K562 (cell line): ENCODE measurements at regions not wholly inside any gene's neighbourhood (a gene's known extent, or its start where the extent isn't known, plus 50 kb on each side); places are given as distances from the start of the nearest gene placed in this dataset.

Experiments used
- ATAC-seq: fragments of 200-7000 bp; cut with Tn5 transposase; 3 replicates; pipeline ENCODE4 v1.9.1; 2020; ENCODE audit warnings: moderate library complexity
- BruUV-seq: library from RNA; stranded (reverse); fragments of 400-500 nt; replicated peaks from 2 replicates; lab custom pipeline; 2021; lab: Mats Ljungman, UMichigan
- CTCF ChIA-PET: fragments of 300-600 bp; formaldehyde crosslinking; extraction: SDS; loops from one replicate; lab custom pipeline; 2021; ENCODE audit warnings: low intra/inter-chr PET ratio; lab: Yijun Ruan, JAX
- POLR2A ChIA-PET: fragments of 300-600, 350-650 bp; sonication (Branson Sonifier 250); formaldehyde crosslinking; extraction: SDS; loops from one replicate; lab custom pipeline; 2021; ENCODE audit warnings: antibody characterized with exemption, inconsistent platforms; lab: Yijun Ruan, JAX
- DNase-seq, 4 experiments: peaks; one replicate each; pipeline versions ENCODE4 v3.0.0 to v3.0.0-alpha.2; 2011 to 2018; ENCODE audit warnings: low spot score in 3 of 4, mixed read lengths in 3 of 4; ENCODE audit errors: extremely low read depth in 1 of 4
- FAIRE-seq: peaks from 2 replicates; lab custom pipeline; 2011; peaks lifted over from hg19 to GRCh38; lab: Jason Lieb, UNC
- H2AFZ ChIP-seq: 2 replicates; pipeline ENCODE4 v1.6.0; 2011; ENCODE audit warnings: low read depth, low read length, control low read depth, inconsistent platforms
- H3K27ac ChIP-seq: fragments of 200-600 bp; 3 replicates; pipeline ENCODE4 v1.8.0; 2011; ENCODE audit warnings: low read depth, mild to moderate bottlenecking, control low read depth, inconsistent platforms, low read length, moderate library complexity, mixed read lengths; ENCODE audit errors: extremely low read depth
- H3K27me3 ChIP-seq, 2 experiments: fragments of 300-600 bp in 1 of 2; 2 replicates in 1 of 2; 3 replicates in 1 of 2; pipeline versions ENCODE4 v1.6.0 to v1.8.0; 2011; ENCODE audit warnings: inconsistent platforms in 2 of 2, low read length in 2 of 2, mild to moderate bottlenecking in 1 of 2, mixed read lengths in 1 of 2, moderate library complexity in 1 of 2; ENCODE audit not compliant: control insufficient read depth in 2 of 2, insufficient read depth in 2 of 2
- H3K36me3 ChIP-seq: fragments of 300-600 bp; 3 replicates; pipeline ENCODE4 v1.8.0; 2011; ENCODE audit warnings: mild to moderate bottlenecking, low read length, inconsistent platforms; ENCODE audit not compliant: control insufficient read depth, insufficient read depth
- H3K4me1 ChIP-seq, 2 experiments: fragments of 200-600 bp in 1 of 2; replicated peaks in 1 of 2; 2 replicates in 1 of 2; 3 replicates in 1 of 2; pipeline versions ENCODE4 v1.5.1 to v1.8.0; 2011; ENCODE audit warnings: inconsistent platforms in 2 of 2, low read length in 2 of 2, mild to moderate bottlenecking in 1 of 2, mixed read lengths in 1 of 2, moderate library complexity in 1 of 2; ENCODE audit not compliant: control insufficient read depth in 2 of 2, insufficient read depth in 2 of 2
- H3K4me2 ChIP-seq: 2 replicates; pipeline ENCODE4 v1.6.1; 2011; ENCODE audit warnings: low read length, control low read depth, inconsistent platforms, mixed read lengths; ENCODE audit not compliant: insufficient read depth
- H3K4me3 ChIP-seq: fragments of 200-600 bp; sonication (generic), shearing (Covaris generic); 2 replicates; pipeline ENCODE4 v1.5.1; 2016; ENCODE audit warnings: control low read depth, inconsistent platforms
- H3K79me2 ChIP-seq: fragments of 200-600 bp; 3 replicates; pipeline ENCODE4 v1.8.0; 2011; ENCODE audit warnings: low read length, inconsistent platforms; ENCODE audit not compliant: control insufficient read depth, insufficient read depth
- H3K9ac ChIP-seq, 2 experiments: 2 replicates each; pipeline versions ENCODE4 v1.6.0 to v1.6.1; 2011; ENCODE audit warnings: low read depth in 2 of 2, low read length in 2 of 2, control low read depth in 1 of 2, inconsistent platforms in 1 of 2, mild to moderate bottlenecking in 1 of 2, mixed read lengths in 1 of 2; ENCODE audit not compliant: insufficient read depth in 1 of 2
- H3K9me1 ChIP-seq: one replicate; pipeline ENCODE4 v1.6.0; 2011; ENCODE audit warnings: inconsistent platforms, mild to moderate bottlenecking, low read length, moderate library complexity; ENCODE audit not compliant: control insufficient read depth, insufficient read depth
- H3K9me3 ChIP-seq: replicated peaks from 2 replicates; pipeline ENCODE4 v1.5.1; 2011; ENCODE audit warnings: low read depth, low read length, inconsistent platforms; ENCODE audit not compliant: control insufficient read depth, insufficient read depth
- H4K20me1 ChIP-seq: replicated peaks from 2 replicates; pipeline ENCODE4 v1.6.1; 2011; ENCODE audit warnings: low read length, inconsistent platforms, mixed read lengths; ENCODE audit not compliant: control insufficient read depth, insufficient read depth
- ELF2 ChIP-seq: fragments of 250-450 bp; sonication (Bioruptor Pico); IDR thresholded peaks from 2 replicates; pipeline ENCODE4 v1.5.0; 2021; ENCODE audit warnings: mild to moderate bottlenecking
- ELK1 ChIP-seq: sonication (generic); formaldehyde crosslinking; IDR thresholded peaks from 2 replicates; pipeline ENCODE4 v1.8.1; 2022; ENCODE audit warnings: missing genetic modification reagents
- FOXK2 ChIP-seq, 2 experiments: fragments of 450-650 bp; IDR thresholded peaks in 1 of 2; conservative IDR thresholded peaks in 1 of 2; 2 replicates each; pipeline ENCODE4 v1.6.1; 2016; ENCODE audit warnings: low read depth in 2 of 2, mild to moderate bottlenecking in 1 of 2
- MAFK ChIP-seq: IDR thresholded peaks from 2 replicates; pipeline ENCODE4 v1.6.1; 2011; ENCODE audit warnings: low read length, improper control_type of control experiment
- RBM25 ChIP-seq: fragments of 200-400 bp; formaldehyde crosslinking; IDR thresholded peaks from 2 replicates; pipeline ENCODE4 v1.6.1; 2018; ENCODE audit warnings: low read length, low read depth, moderate library complexity; ENCODE audit not compliant: severe bottlenecking
- RBM34 ChIP-seq: fragments of 200-400 bp; formaldehyde crosslinking; IDR thresholded peaks from 2 replicates; pipeline ENCODE4 v1.6.1; 2018; ENCODE audit warnings: low read length, borderline replicate concordance; ENCODE audit not compliant: insufficient read depth
- SAFB2 ChIP-seq: fragments of 200-400 bp; formaldehyde crosslinking; IDR thresholded peaks from 2 replicates; pipeline ENCODE4 v1.6.1; 2018; ENCODE audit warnings: borderline replicate concordance, low read length, low read depth, moderate library complexity; ENCODE audit not compliant: severe bottlenecking
- SRSF9 ChIP-seq: fragments of 200-400 bp; formaldehyde crosslinking; IDR thresholded peaks from 2 replicates; pipeline ENCODE4 v1.6.1; 2017; ENCODE audit warnings: low read depth, low read length, borderline replicate concordance
- TGIF2 ChIP-seq: sonication (generic); formaldehyde crosslinking; IDR thresholded peaks from 2 replicates; pipeline ENCODE4 v1.8.1; 2022; ENCODE audit warnings: mild to moderate bottlenecking, missing genetic modification reagents, moderate library complexity
- ZBTB49 ChIP-seq: sonication (generic); formaldehyde crosslinking; IDR thresholded peaks from 2 replicates; pipeline ENCODE4 v1.8.0; 2022; ENCODE audit warnings: missing genetic modification reagents, mild to moderate bottlenecking, borderline replicate concordance
- ZBTB7A ChIP-seq: IDR thresholded peaks from 2 replicates; pipeline ENCODE4 v1.6.1; 2011; ENCODE audit warnings: low read depth, mild to moderate bottlenecking, low read length, moderate library complexity, borderline replicate concordance; ENCODE audit not compliant: control insufficient read depth
- ZNF766 ChIP-seq: fragments of 200-800 bp; sonication (Bioruptor generic); conservative IDR thresholded peaks from 2 replicates; pipeline ENCODE4 v1.6.1; 2016; ENCODE audit warnings: missing genetic modification characterization, missing compliant biosample characterization
- WGBS: fragments of 100-300 bp; shearing (Covaris generic); methylation state at CpG from one replicate; pipeline ENCODE4 v1.1.6; 2016; ENCODE audit warnings: low coverage, mixed read lengths; ENCODE audit not compliant: insufficient coverage; ENCODE audit errors: missing lambda C conversion rate; 5-methylcytosine and 5-hydroxymethylcytosine counted together
- in situ Hi-C: fragments of 300-500 bp; cut with MboI; formaldehyde crosslinking; loops from 4 replicates; pipeline ENCODE4 v1.15.0; 2018; ENCODE audit warnings: inconsistent platforms, mixed read lengths
- intact Hi-C: fragments of 100-400 bp; cut with micrococcal nuclease; formaldehyde crosslinking; loops from 2 replicates; pipeline ENCODE4 v1.14.2; 2022
- TF ChIP-seq, protein P1 (sequence below): sonication (generic); formaldehyde crosslinking; IDR thresholded peaks from 2 replicates; pipeline ENCODE4 v1.8.1; 2023; ENCODE audit warnings: mild to moderate bottlenecking, missing genetic modification reagents
- TF ChIP-seq, protein P2 (sequence below): fragments of 250-450 bp; sonication (Bioruptor Pico); IDR thresholded peaks from 2 replicates; pipeline ENCODE4 v1.5.1; 2021; ENCODE audit warnings: mild to moderate bottlenecking
- TF ChIP-seq, protein P3 (sequence below), 2 experiments: fragments of 250-450 bp in 1 of 2; fragments of 450-650 bp in 1 of 2; sonication (Bioruptor Pico) in 1 of 2; IDR thresholded peaks; 2 replicates each; pipeline versions ENCODE4 v1.6.1 to v1.8.0; 2016 to 2021; ENCODE audit warnings: mild to moderate bottlenecking in 2 of 2, moderate library complexity in 2 of 2, missing compliant biosample characterization in 1 of 2, missing genetic modification characterization in 1 of 2

DNA sequence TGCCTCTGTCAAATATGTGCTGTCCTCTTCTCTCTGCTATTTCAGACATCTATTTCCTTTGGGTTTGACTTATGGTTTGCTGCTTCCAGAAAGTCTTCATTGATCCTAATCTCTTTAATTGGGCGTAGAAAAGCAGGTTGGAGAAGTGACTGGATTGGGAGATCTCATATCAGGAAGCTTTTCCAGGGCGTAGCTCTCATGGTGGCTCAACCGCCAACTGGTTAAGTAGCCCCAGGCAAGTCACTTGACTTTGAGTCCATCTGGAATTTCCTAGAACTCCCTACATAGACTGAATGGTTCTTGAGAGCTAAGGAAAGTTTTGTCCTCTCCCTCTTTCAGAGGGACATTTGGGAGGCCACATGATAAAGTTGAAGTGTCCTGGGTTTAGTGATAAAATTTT lies 192.3 kb upstream of the GLRA1 start:
- Histone ChIP-seq H3K9me1 (no peaks in the 10 kb centered on the region), H4K20me1 (no peaks in the 10 kb centered on the region), H2AFZ (no peak overlapping the region), H3K4me3 (no peak overlapping the region), H3K79me2 (no peaks in the 10 kb centered on the region), H3K4me2 (no peak overlapping the region), H3K9ac (no peak overlapping the region), H3K4me1 (no peaks in the 10 kb centered on the region), H3K27me3 (no peaks in the 10 kb centered on the region), H3K9me3 (no peaks in the 10 kb centered on the region), H3K36me3 (no peaks in the 10 kb centered on the region), H3K27ac (no peak overlapping the region)
- BruUV-seq = no TSS peak
- ATAC-seq = no peak
- intact Hi-C loops = no loop called here
- in situ Hi-C loops = no loop called here
- 0% methylated on average over 3 of the region's 3 CpGs for WGBS
- POLR2A ChIA-PET = no interaction called here
- FAIRE-seq = no peak
- no peak for DNase-seq
- CTCF ChIA-PET = no interaction called here
- TF ChIP-seq FOXK2 (conservative IDR thresholded peaks at IDR 0.05 in 1 of 2, IDR thresholded peaks at IDR 0.05 in 1 of 2; ENCODE audit: low read depth in 2 of 2) (no peak), ELF2 (CRISPR knock-in tag) (no peak), ELK1 (CRISPR knock-in tag) (no peak), RBM34 (no peak), ZNF766 (CRISPR knock-in tag) (no peak), SRSF9 (no peak), SAFB2 (no peak), RBM25 (no peak), TGIF2 (CRISPR knock-in tag) (no peak), ZBTB49 (CRISPR knock-in tag) (no peak), MAFK (no peak), ZBTB7A (no peak)
- TF ChIP-seq, protein P1, sequence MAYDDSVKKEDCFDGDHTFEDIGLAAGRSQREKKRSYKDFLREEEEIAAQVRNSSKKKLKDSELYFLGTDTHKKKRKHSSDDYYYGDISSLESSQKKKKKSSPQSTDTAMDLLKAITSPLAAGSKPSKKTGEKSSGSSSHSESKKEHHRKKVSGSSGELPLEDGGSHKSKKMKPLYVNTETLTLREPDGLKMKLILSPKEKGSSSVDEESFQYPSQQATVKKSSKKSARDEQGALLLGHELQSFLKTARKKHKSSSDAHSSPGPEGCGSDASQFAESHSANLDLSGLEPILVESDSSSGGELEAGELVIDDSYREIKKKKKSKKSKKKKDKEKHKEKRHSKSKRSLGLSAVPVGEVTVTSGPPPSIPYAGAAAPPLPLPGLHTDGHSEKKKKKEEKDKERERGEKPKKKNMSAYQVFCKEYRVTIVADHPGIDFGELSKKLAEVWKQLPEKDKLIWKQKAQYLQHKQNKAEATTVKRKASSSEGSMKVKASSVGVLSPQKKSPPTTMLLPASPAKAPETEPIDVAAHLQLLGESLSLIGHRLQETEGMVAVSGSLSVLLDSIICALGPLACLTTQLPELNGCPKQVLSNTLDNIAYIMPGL = no peak
- TF ChIP-seq, protein P2, sequence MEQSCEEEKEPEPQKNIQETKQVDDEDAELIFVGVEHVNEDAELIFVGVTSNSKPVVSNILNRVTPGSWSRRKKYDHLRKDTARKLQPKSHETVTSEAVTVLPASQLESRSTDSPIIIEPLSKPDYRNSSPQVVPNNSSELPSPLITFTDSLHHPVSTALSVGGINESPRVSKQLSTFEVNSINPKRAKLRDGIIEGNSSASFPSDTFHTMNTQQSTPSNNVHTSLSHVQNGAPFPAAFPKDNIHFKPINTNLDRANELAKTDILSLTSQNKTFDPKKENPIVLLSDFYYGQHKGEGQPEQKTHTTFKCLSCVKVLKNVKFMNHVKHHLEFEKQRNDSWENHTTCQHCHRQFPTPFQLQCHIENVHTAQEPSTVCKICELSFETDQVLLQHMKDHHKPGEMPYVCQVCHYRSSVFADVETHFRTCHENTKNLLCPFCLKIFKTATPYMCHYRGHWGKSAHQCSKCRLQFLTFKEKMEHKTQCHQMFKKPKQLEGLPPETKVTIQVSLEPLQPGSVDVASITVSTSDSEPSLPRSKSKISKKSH (CRISPR knock-in tag) = no peak
- TF ChIP-seq, protein P3, sequence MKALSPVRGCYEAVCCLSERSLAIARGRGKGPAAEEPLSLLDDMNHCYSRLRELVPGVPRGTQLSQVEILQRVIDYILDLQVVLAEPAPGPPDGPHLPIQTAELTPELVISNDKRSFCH (CRISPR knock-in tag; IDR thresholded peaks at IDR 0.05) = no peak
- TF ChIP-seq, protein P3 (tag; IDR thresholded peaks at IDR 0.05) = no peak
